ENCODE measurements at regions not wholly inside any gene's neighbourhood (a gene's known extent, or its start where the extent isn't known, plus 50 kb on each side); places are given as distances from the start of the nearest gene placed in this dataset.
A peak's percentile ranks its signal among the peaks of the same experiment; 100 is the strongest.

DNA sequence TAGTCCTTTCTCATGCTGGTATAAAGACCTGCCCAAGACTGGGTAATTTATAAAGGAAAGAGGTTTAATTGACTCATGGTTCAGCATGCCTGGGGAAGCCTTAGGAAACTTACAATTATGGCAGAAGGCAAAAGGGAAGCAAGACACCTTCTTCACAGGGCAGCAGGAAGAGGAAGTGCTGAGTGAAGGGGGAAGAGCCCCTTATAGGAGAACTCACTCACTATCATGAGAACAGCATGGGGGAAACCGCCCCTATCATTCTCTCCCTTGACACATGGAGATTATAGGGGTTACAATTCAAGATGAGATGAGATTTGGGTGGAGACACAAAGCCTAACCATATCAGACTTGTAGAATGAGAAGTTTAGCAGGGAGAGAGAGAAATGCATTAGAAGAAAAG is 373.3 kb upstream of the DIAPH2 start:
- no peak for FAIRE-seq

DNA sequence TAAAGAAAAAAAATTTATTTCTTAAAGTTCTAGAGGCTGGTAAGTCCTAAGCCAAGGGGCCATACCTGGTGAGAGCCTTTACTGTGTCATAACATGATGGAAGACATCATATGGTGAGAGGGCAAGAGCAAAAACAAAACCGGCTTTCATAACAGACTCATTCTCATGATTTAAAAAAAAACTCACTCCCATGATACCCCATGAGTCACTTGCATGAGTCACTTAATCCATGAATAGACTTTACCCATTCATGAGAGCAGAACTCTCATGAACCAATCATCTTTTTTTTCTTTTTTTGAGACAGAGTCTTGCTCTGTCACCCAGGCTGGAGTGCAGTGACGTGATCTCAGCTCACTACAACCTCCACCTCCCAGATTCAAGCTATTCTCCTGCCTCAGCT is 369.7 kb upstream of the DIAPH2 start:
- FAIRE-seq = no peak

DNA sequence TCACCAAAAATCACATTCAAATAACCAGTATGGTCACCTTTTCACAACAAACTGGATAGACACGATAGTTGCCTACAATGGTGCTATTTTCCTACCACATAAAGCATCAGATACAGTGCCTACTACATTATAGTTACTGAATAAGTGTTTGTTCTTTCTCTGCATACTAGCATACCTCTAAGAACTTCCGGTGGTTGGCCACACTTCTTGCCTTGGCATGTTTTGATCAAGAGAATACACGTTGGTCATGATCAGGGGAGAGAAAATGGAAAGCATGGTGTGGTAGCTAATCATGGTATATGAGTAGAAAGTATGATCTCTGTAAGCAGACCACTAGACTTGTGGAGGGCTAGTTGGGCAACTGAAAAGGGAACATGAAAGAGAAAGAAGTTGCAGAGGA is 322.8 kb upstream of the DIAPH2 start:
- FAIRE-seq = no peak

DNA sequence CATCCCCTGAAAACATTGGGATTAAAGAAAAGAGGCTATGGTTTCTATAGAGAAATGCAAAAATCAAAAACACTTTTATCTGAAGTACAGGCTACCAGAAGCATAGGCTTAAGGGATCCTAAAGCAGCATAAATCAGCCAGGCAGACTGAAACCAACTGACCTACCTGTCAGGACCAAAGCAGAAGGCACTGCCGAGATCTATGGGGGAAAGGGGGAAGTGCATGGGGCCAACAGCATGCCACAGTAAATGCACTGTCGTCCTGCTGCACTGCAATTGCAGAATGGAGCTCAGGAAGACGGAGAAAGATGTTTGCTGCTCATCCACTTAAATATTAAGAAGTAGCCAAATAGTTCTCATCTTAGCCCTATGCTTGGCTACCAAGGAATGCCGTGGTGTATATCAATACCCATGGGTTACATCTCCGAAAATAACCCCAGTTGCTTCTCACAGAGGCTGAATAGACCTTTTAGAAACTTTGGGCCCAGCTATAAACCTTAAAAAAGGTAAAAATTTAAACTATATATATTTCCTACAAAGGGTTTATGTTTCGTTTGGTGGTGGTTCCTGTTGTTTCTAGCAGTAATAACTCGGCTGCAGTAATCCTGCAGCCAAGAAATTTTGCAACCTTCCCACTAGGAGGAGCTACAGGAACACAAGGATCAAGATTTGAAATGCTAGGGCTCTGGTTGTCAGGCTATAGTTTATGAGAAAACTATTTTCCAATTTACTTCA is 312.2 kb upstream of the DIAPH2 start:
- peak; percentile 97 for FAIRE-seq

DNA sequence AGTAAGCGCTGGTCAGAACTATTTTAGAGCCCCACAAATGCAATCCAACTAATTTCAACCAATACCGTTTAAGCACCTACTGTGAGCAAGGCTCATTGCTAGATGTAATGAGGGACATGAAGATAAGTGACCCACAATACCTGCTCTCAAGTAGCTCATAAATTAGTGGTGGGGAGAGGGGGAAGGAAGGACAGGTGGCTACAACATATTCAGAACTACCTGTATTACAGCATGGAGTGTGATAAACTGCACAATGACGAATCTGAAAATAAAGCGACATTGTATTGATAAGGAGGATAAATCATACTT is 311.6 kb upstream of the DIAPH2 start:
- FAIRE-seq = no peak

DNA sequence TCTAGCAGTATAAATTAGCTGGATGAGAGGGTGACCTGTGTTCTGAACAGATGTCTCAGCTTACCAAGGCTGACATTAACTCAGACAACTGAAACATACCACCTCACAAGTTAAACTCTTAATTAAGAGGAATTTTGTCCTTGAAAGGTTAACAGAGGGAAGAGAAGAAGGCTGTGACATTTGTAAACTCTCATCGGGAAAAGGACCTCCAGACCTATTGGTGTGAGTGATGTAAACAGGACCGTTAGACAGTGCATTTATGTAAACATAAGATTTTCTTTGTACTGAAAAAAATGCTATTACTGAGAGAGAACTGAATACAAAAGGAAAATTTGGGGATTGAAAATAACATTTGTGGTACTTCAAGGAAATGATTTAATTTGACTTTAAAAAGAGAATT is 308.4 kb upstream of the DIAPH2 start:
- peak; percentile 5 for FAIRE-seq

DNA sequence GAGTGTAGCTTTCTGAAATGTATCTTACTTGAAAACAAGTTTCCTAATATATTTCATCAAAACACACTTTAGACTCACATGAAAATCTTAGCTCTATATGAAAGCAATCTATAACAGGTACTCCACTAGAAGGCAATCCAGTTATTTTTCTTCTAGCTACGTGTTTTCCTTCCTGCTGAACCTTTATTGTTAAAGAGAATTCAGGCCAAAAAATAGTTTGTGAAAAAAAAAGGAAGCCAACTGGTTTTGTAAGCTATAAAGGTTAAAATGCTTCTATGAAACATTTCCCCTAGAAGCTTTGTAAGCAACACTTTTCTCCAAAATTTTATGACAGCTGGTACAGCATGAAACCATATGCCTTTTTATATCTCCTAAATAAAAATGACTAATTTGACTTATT is 304.7 kb upstream of the DIAPH2 start:
- peak; percentile 36 for FAIRE-seq

DNA sequence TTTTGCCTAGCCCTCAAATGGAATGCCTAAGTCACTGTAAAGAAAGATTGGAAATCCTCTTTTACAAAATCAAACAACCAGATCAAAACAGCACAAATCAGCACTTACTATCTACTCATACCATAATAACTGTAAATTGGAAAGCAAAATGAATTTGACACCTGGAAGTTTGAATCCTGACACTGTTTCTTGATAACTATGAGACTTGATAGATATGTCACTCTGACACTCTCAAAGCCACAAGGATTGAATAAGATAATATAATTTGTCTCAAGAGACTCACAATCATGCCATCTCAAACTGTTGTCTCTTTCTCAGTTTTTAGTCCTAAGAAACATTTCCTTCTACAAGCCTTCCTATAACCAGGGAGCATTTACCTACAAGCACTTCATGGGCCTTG is 302.6 kb upstream of the DIAPH2 start:
- no peak for FAIRE-seq

DNA sequence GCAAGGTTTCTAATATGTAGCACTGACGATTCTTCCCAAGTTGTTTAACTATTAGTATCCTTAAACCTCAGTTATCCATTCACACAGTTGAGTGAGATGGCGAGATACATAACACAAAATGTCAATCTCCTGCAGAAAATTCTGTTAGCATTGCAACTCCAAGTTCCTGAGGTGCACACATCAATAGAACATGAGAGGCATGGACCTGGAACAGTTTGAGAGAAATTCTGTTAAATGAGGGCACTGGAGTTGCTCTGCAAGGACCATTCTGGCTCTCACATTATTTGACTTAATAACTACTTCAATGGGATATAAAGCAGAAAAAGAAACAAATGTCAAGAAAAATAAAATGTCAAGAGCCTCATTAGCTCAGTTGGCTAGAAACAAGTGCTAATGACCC is 301.2 kb upstream of the DIAPH2 start:
- no peak for FAIRE-seq

DNA sequence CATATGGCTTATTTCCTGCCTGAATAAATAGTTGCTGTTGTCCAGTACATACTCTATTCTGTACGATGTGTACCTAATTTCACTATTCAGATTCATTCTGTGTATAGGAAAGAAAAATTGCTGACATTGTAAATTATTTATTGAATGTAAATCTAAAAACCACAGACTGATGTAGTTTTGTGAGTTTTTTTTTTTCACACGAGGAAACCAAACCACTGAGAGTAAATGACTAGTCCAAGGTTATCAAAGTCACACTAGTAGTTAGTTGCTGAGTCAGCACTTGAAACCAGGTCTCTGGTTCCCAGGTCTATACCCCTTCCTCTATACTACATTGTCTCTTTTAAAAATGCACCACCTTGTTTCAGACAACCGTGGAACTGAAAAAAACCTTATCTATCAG is 298.3 kb upstream of the DIAPH2 start:
- FAIRE-seq = no peak

DNA sequence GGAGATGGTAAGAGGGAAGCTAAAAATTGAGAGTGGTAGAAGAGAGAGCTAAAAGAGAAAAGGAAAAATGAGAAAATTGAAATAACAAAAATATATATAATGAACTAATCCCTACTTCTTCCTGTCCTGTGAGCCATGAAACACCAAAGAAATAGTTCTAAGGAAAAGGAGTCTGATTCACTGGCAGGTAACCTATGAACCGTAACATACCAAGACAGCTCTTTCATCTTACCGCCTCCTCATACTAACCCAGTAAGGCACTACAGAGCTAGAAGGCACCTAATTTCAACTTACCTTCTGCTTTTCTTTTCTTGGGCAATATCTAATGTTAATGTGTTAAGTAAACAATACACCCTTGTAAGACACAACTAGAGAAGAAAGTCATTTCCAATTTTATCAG is 297.7 kb upstream of the DIAPH2 start:
- no peak for FAIRE-seq

DNA sequence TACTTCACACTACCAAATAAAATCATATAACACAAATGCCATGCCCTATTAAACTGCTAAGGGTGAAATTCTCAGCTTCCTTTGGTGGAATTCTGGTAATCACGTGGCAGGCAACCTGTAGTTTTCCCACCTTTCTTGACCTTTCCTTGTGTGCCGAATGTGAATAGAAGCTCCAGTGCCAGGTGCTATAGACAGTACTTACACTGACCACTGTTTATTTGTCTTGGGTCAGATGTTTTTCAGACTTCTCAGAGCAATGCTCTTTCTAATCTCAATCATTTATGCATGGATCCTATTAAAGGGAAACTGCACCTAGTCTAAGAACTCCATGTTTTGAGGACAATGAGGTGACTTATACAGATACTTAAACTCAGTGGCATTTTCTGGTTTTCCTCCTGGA is 296.8 kb upstream of the DIAPH2 start:
- no peak for FAIRE-seq

DNA sequence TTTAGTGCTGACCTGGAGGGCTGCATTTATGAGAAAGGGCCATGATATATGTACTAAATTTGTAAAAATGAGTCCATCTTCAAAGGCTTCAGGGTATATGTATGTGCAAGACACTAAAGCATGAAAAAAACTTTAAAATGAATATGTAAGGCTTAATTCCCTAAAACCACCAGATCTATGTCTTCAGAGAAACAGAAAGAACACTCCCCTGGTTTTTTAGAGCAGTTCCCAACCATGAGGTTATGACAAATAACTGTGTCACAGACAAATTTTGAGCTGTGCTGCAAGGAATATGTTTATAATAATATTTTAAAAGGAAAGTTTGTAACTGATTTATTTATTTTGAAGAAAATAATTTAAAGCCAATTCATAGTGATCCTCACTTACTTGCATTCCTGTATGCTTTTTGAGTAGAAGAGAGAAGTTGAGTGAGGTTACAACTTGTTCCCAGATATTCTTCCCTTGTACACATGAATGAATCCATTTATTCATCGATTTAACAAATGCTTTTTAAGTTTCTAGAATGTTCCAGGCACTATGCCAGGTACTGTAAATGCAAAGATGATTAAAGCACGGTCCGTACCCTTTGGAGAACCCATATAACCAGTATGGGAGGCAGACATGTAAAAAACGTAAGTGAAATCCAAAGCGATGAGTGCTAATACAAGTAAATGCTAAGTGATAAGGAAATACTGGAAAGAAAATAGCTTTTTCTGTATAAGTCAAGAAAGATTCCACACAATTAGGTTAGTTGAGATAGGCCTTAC is 295.2 kb upstream of the DIAPH2 start:
- FAIRE-seq = peak; percentile 45

DNA sequence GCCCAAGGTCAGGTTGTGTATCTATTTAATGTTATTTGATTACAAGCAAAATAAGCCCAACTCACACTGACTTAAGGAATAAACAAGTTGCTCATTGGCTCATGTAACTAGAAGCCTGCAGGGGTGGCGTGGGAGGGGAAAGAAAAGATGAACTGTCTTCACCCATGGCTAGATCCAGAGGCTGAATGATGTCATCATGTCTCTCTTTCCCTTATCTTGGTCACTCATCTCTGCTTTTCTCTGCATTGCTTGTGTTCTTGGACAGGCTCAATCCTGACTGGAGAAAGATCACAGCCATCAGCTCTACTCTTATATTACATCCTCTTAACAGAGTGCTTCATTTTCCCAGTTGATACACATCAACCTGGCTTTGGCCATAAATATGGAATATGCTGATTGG is 290.0 kb upstream of the DIAPH2 start:
- no peak for FAIRE-seq

DNA sequence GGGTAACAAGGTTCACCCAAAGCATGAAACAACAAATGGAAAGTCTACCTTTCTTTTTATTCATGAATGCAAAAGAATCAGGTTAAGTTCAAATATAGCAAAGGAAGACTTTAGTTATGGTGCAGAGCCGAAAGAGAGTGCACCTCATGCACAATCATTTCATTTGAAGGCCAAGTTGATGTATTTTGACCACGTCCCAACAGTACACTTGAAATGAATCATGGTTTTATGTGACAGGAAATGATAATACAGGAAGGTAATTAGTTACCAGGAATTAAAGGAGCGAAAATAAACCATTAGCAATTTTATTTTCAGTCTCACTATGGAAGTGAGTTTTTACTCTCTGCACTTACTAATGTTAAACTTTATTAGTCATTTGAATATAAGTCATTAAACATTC is 281.2 kb upstream of the DIAPH2 start:
- peak; percentile 33 for FAIRE-seq

DNA sequence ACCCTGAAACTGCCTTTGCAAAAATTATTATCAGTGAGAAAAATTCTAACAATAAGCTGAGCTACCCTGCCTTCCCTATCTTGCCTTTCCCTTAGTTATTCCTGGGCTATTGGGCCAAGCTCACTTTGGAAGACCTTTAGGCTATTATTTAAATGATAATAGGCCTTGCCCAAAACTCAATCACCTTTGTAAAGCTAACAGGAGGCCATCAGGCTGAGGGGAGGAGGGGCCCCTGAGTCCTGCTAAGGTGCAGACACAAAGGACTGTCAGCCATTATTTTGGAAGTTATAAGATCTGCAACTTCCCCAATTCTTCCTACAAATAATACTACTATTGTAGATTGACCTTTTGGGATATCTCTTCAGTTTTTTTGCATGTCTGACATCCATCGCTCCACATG is 278.8 kb upstream of the DIAPH2 start:
- FAIRE-seq = no peak

DNA sequence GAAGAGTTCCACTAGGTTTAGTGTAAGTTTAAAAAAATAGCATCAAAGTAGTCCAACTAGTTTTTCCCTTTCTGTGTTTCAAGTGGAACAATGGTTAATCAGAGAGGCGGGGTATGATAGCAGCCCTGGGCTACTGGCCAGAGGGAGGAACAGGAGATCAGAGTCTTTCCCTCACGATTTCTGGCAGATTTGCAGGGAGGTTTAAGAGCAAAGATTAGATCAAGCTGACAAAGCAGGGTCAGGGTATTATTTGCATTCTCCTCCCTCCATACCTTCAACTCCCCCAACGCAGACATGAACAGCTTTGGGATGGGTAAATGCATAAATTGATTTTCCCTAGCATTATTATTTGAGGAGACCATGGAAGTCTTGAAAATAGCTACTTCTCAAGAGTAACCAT is 277.6 kb upstream of the DIAPH2 start:
- FAIRE-seq = no peak

DNA sequence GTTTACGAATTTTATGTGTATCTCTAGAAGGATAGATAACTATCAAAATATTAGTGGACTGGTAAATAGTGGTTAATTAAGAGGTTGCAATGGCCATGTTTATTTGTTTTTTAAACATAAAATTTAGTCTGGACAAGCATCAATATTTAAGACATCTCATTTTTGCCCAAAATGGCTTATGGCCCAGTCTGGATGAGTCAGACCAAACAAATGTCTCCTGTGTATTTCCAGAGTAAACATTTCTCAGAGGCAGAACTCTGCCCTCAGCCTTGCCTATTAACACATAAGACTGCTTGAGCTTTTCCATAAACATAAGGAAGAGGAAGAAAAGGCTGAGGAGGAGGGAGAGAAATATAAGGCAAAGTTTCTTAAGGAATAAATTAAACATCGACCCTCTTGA is 277.1 kb upstream of the DIAPH2 start:
- FAIRE-seq = peak; percentile 92

DNA sequence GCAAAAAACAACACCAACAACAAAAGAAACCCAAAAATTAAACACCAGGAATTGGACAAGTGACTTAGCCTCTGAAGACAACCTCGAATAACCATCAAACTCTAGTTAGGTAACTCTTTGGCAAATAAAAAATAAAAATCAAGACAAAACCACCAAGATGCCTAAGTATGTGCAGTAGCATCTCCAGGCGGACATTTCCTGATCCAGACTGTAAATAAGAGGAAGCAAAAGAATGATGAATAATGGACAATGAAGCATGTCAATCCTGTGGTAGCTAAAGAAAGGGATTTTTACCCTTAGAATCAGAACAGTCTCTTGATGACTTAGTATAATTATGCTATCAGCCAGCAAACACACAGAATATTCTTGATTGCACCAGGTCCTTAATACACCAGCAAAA is 276.7 kb upstream of the DIAPH2 start:
- FAIRE-seq = peak; percentile 86

DNA sequence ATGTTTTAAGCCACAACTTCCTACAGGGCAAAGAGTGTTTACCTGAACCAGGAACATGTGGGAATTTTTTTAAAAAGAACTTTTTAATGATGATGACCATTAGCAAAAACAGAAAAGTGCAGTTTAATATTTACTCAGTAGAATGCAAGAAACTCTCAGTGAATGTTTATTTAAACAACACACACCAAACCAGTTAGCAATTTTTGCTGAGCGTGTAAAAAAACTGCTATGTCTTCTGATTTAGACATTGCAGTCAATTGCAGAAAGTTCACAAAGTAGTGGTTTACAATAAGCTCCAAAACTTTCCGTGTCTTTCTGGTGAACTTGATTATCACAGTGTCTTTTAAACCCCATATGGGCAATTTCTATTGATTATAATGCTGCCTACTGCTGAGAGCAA is 273.7 kb upstream of the DIAPH2 start:
- FAIRE-seq = no peak

DNA sequence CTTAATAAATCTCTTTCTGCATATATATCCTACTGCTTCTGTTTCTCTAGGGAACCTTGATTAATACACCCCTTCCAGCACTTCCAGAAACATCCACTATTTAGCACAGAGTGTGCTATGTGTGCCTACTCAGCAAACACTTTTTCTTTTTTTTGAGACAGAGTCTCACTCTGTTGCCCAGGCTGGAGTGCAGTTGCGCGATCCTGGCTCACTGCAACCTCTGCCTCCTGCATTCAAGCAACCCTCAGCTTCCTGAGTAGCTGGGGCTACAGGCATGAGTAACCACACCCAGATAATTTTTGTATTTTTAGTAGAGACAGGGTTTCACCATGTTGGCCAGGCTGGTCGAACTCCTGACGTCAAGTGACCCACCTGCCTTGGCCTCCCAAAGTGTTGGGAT is 266.9 kb upstream of the DIAPH2 start:
- FAIRE-seq = no peak

DNA sequence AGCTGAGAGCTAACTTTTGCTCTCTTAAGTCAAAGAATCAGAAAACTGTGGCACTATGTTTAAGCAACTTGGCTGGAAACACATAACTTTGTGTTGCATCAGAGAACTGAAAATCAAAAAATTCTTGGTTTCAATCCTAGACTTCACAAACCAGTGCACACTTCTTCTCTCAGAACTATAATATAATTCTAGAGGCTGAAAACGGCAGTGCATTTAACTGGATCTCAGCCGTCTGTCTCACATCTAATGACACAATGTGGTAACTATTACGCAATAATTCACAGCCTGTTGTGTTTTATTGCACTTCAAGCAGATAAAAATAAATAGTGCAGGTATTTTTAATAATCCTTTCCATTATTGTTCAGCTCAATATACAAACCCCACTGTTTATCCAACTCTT is 260.6 kb upstream of the DIAPH2 start:
- no peak for FAIRE-seq

DNA sequence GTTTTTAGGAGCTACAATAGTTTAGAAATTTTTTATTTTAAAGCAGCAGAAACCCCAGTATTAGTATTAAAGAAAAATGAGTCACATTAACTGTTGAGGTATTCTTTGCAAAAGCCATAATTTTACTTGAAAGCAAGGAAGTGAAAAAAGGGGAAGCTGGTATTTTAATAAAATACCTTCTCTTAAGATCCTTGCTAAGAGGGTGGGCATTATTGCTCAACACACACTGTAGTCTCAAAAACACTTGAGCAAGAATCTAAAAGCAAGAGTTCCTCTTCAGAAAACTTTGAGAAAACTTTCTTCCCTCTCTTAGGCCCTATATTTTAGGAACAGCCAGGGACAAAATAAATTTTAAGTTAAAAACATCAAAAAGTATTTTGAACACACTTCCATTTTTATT is 259.4 kb upstream of the DIAPH2 start:
- no peak for FAIRE-seq

DNA sequence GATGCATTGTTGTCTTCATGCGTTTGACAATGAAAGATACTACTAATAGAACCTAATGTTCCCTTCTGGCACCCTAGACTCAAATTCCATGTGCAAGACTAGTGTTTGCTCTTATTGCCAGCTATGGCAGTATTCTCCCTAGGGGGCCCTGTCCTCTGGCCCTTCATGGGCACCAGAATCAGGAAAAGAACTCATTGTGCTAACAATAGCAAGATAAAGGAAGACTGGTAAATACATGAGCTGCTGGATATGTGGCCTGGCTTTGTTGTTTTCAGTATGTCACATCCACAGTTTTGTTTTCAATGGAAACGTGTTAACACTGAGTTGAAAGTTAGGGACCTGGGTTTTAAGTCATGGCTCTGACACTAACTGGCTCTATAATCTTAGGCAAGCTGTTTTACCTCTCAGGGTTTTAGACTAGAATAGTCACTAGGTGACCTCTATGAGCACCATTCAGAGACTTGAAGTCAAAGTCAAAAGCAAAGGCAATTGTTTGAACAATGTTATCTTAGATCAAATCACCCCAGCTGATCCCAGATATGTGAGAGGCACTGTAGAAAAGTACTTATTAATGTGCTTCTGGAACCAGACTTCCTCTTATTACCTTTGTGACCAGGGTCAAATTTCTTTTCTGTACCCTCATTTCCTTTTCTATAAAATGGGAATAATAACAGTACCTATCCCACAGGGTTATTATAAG is 253.7 kb upstream of the DIAPH2 start:
- no peak for FAIRE-seq

All from islet of Langerhans (tissue), 1 donor.